Epithelial cell of proximal tubule (primary cell): ENCODE measurements at regions not wholly inside any gene's neighbourhood (a gene's known extent, or its start where the extent isn't known, plus 50 kb on each side); places are given as distances from the start of the nearest gene placed in this dataset.
A peak's percentile ranks its signal among the peaks of the same experiment; 100 is the strongest.

ENCODE experiments used
- DNase-seq: peaks from one replicate; pipeline ENCODE4 v3.0.0-alpha.2; 2011; ENCODE audit warnings: low read depth
- H3K4me3 ChIP-seq: 2 replicates; pipeline ENCODE4 v1.5.1; 2011; ENCODE audit warnings: low read depth, mild to moderate bottlenecking, low read length
- CTCF ChIP-seq: conservative IDR thresholded peaks from 2 replicates; pipeline ENCODE4 v1.5.1; 2012; ENCODE audit warnings: low read depth, mild to moderate bottlenecking, low read length

DNA sequence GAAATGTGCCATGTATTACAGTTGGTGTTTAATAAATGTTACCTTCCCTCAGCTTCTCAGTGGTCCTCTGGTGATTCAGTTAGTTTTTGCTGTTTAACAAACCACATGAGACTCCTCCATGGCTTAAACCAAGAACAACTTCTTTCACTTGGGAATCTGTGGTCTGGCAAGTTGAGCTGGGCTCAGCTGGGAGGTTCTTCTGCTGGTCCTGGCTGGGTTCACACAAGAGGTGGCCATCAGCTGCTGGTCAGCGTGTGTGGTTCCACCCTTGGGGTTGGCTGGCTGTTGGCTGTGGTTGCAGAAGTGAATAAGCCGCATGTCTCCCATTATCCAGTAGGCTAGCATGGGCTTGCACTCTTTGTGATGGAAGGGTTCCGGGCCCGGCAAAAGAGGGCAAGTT, 160.5 kb downstream of the MIAT start:
- TF ChIP-seq CTCF, result no peak
- no peak overlapping the region for H3K4me3 ChIP-seq
- DNase-seq, result no peak

GRCh38 chr22:26821854-26822253, 164.5 kb downstream of the MIAT start:
- no peak for DNase-seq
- no peak for TF ChIP-seq CTCF
- H3K4me3 ChIP-seq, result no peak overlapping the region

DNA sequence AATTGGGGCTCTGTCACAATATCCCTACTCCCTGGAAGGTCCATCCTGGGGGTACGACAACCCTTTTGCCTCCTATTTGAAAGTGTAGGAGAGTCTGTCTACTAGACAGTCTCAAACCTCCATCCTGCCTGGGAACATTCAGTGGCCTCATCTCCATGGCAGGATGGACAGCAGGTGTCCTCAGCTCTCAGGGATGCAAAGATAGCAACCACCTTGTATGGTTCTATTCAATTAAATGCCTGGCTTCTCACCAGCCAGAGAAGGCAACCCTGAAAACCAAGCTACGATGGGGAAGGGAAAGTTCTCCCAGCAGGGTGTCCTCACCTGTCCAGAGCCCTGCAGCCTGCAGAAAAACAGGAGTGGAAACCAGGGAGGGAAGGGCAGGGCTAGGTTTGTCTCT, 164.9 kb downstream of the MIAT start:
- peak; percentile 13 for TF ChIP-seq CTCF
- H3K4me3 ChIP-seq, result no peak overlapping the region
- DNase-seq, result no peak

DNA sequence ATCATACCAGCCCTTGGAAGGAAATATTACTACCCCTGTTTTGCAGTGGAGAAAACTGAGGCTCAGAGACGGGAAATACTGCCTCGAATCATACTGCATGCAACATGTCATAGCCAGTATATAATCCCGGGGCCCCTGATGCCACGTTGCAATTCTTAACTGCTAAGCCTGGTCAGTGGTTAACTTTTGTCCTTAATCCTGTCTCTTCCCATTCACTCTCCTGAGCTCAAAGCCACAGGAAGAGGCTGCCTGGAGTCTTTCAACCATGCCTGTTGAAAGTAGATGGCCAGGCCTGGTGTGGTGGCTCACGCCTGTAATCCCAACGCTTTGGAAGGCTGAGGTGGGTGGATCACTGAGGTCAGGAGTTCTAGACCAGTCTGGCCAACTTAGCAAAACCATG, 166.6 kb downstream of the MIAT start:
- no peak for DNase-seq

GRCh38 chr22:26825960-26826935, 168.9 kb downstream of the MIAT start:
- no peak for DNase-seq
- no peak overlapping the region for H3K4me3 ChIP-seq
- TF ChIP-seq CTCF, result no peak

More for the DNA sequence above, 166.6 kb downstream of the MIAT start:
- no peak for TF ChIP-seq CTCF
- no peak overlapping the region for H3K4me3 ChIP-seq

DNA sequence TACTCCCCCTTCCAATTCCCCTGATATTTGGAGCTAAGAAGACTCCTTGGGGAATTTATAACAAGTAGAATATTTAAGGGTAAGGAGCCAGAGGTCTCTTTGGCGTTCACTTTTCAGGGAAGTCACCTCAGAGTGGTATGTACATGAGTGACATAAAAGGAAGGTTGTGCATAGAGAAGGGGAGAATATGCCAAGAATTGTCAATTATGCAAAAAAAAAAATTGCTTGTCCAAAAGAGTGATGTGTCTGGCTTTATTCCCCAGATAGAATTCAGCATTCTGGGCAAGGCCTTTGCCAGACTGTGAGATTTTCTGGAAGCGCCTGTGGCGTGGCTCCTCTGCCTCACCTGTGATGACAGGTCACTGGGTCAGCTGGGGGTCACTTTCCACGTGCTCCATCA, 170.2 kb downstream of the MIAT start:
- H3K4me3 ChIP-seq, result no peak overlapping the region
- TF ChIP-seq CTCF, result no peak
- DNase-seq, result no peak

GRCh38 chr22:26828311-26828710, 170.9 kb downstream of the MIAT start:
- no peak overlapping the region for H3K4me3 ChIP-seq
- DNase-seq, result no peak
- TF ChIP-seq CTCF, result no peak
